Activated CD4-positive, alpha-beta memory T cell treated with anti-CD3 and anti-CD28 coated beads for 36 hours (primary cell): ENCODE measurements at regions not wholly inside any gene's neighbourhood (a gene's known extent, or its start where the extent isn't known, plus 50 kb on each side); places are given as distances from the start of the nearest gene placed in this dataset.
"Not testable (repeated sequence)": the region's sequence is repeated elsewhere in the genome, so short reads cannot be mapped to it uniquely, and the experiment has no call there.

Experiments
- CTCF ChIA-PET: fragments of 350-600 bp; sonication (Branson Sonifier 250); formaldehyde crosslinking; loops from one replicate; lab custom pipeline; 2021; ENCODE audit warnings: antibody characterized with exemption, inconsistent platforms; lab: Charles Lee
- POLR2A ChIA-PET: fragments of 350-600 bp; sonication (Branson Sonifier 250); formaldehyde crosslinking; loops from one replicate; lab custom pipeline; 2021; ENCODE audit warnings: antibody characterized with exemption; lab: Charles Lee
- DNase-seq: peaks from one replicate; pipeline ENCODE4 v3.0.0-alpha.2; 2020
- H3K27ac Mint-ChIP-seq: one replicate; pipeline ENCODE4 v1.8.0; 2021; ENCODE audit warnings: mixed read lengths
- H3K27me3 Mint-ChIP-seq: one replicate; pipeline ENCODE4 v1.8.0; 2021; ENCODE audit warnings: mixed read lengths
- H3K36me3 Mint-ChIP-seq: one replicate; pipeline ENCODE4 v1.8.0; 2021; ENCODE audit warnings: mixed read lengths
- H3K4me1 Mint-ChIP-seq: one replicate; pipeline ENCODE4 v1.8.0; 2021; ENCODE audit warnings: low read depth, mixed read lengths
- H3K4me3 Mint-ChIP-seq: one replicate; pipeline ENCODE4 v1.8.0; 2021; ENCODE audit warnings: mild to moderate bottlenecking, mixed read lengths
- H3K9me3 Mint-ChIP-seq: one replicate; pipeline ENCODE4 v1.8.0; 2021; ENCODE audit warnings: mixed read lengths
- intact Hi-C: fragments of 100-400 bp; cut with micrococcal nuclease; formaldehyde crosslinking; loops from one replicate; pipeline ENCODE4 v1.15.1; 2023

DNA sequence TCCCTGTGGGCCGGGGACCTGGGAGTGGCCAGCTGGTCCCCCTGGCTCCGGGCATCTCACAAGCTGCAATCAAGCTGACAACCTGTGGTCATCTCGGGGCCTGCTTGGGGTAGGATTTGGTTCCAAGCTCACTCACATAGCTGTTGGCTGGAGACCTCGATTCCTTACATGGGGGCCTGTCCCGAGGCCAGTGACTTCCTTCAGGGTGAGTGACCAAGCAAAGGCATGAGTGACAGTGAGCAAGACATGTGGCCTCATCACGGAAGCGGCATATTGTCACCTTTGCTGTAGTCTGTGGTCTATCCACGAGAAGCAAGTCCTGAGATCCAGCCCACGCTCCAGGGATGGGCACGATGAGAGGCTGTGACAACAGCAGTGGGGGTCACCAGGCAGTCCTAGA is 131.4 kb upstream of the ID2 start:
- Mint-ChIP-seq H3K27me3 (no peaks in the 10 kb centered on the region), H3K27ac (no peak overlapping the region), H3K4me1 (peaks cover 33% of the 10 kb centered on the region), H3K9me3 (peaks cover 2% of the 10 kb centered on the region), H3K4me3 (no peak overlapping the region), H3K36me3 (no peaks in the 10 kb centered on the region)
- intact Hi-C loops: no loop called here
- ChIA-PET POLR2A (interaction anchor here (1.2 kb wide), 1 partner anchor 36 kb away, joined by 3 read pairs; no protein-coding TSS in a partner anchor), CTCF (no interaction called here)
- no peak for DNase-seq

DNA sequence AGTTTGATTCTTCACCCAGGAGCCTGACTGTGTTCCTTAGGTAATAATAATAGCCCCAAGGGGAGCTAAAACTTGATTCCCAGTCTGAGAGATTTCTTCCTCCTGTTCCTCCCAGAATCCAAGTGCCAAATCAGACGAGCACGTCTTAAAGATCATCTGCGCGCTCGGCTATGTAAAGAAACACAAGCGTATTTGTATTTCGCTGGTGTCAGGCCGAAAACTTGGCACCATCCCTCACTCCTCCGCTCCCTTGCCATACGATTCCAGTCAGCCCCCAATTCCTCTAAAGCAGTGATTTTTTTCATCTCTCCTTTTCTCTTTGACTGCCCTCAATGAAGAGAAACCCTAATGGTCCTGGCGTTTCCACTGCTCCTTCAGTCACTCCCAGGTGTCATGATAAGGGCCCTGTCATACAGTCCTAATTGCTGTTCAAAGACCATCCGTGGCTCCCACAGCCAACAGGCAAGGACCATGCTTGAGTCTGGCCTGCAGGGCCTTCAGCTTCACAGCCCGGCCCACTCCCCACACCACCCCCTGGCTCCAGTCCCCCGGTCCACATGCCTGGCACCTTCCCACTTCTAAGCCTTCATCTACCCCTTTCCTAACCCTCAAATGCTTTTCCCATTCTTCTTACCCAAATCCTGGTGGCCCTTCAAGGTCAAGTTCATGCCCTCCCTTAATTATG is 130.8 kb upstream of the ID2 start:
- ChIA-PET CTCF (no interaction called here), POLR2A (interaction anchor here (1.2 kb wide), 1 partner anchor 36 kb away, joined by 3 read pairs; no protein-coding TSS in a partner anchor)
- H3K27ac Mint-ChIP-seq: no peak overlapping the region
- H3K36me3 Mint-ChIP-seq: no peaks in the 10 kb centered on the region
- peaks cover 28% of the 10 kb centered on the region for H3K4me1 Mint-ChIP-seq
- no peaks in the 10 kb centered on the region for H3K27me3 Mint-ChIP-seq
- intact Hi-C loops: no loop called here
- no peak for DNase-seq
- peaks cover 2% of the 10 kb centered on the region for H3K9me3 Mint-ChIP-seq
- no peak overlapping the region for H3K4me3 Mint-ChIP-seq

DNA sequence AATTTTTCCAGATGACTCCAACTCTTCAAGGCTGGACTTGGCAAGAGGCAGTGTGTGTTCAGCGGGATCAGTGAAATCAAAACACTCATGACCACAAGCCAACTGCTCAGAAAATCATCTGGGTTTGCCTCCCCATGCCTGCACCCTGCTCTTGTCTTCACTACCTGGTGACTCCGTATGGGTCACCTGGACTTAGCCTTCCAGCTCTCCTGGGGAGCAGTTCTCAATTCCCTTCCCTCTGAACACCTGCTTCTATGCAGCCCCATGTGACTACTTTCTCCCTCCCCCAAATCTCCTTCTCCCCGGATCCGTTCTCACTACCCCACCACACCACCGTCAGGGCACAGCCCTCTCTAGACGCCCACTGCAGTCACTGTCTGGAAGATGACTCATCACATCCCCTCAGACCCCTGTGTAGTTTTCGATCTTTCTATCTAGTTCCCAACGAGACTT is 130.2 kb upstream of the ID2 start:
- no peak overlapping the region for H3K27ac Mint-ChIP-seq
- no peak for DNase-seq
- ChIA-PET POLR2A (no interaction called here), CTCF (no interaction called here)
- peaks cover 23% of the 10 kb centered on the region for H3K4me1 Mint-ChIP-seq
- no peak overlapping the region for H3K4me3 Mint-ChIP-seq
- no peaks in the 10 kb centered on the region for H3K27me3 Mint-ChIP-seq
- no peaks in the 10 kb centered on the region for H3K36me3 Mint-ChIP-seq
- intact Hi-C loops: no loop called here
- peaks cover 2% of the 10 kb centered on the region for H3K9me3 Mint-ChIP-seq

DNA sequence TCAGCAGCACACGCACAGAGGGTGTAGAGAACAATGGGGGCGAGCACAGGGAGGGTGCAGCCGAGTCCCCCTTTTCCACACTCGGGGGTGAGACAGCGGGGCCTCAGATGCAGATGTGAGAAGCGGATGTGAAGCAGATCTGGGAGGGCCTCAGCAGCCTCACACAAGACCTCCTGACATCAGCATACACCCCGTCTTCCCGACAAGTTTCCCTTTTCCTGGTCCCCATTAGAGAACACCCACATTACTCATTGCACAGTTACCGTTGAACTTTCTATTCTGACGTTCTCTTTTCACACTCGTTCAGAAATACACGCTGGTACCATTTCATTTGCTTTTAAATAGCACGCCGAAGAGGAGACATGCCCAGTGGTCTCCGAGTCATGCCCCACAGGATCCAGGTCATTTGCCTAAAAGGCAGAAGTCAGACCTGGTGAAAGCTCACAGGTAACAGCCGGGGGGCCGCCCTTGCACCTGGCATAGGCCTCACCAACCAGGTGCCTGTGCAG is 129.5 kb upstream of the ID2 start:
- no peaks in the 10 kb centered on the region for H3K27me3 Mint-ChIP-seq
- intact Hi-C loops: no loop called here
- DNase-seq: no peak
- ChIA-PET POLR2A (no interaction called here), CTCF (interaction anchor here (0.6 kb wide), 1 partner anchor 19 kb away, joined by 3 read pairs; no protein-coding TSS in a partner anchor)
- H3K4me3 Mint-ChIP-seq: no peak overlapping the region
- H3K9me3 Mint-ChIP-seq: peaks cover 3% of the 10 kb centered on the region
- no peak overlapping the region for H3K27ac Mint-ChIP-seq
- H3K36me3 Mint-ChIP-seq: no peaks in the 10 kb centered on the region
- peaks cover 16% of the 10 kb centered on the region for H3K4me1 Mint-ChIP-seq

DNA sequence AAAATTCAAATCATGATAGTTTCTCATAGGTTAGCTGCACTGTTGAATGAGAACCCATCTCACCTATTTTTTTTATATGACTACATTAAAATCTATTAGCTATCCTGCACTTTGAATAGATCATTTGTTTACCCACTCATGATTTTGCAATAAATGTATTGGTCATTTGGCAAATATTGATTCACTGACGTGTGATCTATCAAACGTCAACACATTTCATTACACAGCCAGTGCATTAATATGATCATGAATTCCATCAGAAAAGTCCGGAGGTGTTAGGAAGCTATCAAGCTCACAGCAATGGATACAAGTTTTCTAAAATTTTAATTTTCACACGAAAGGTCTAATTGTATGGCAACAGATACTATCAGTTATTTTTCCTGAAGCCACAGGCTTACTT is 128.2 kb upstream of the ID2 start:
- no peak for DNase-seq
- intact Hi-C loops: no loop called here
- no peaks in the 10 kb centered on the region for H3K27me3 Mint-ChIP-seq
- peaks cover 12% of the 10 kb centered on the region for H3K4me1 Mint-ChIP-seq
- no peak overlapping the region for H3K4me3 Mint-ChIP-seq
- CTCF ChIA-PET: no interaction called here
- peaks cover 3% of the 10 kb centered on the region for H3K36me3 Mint-ChIP-seq
- POLR2A ChIA-PET: no interaction called here
- no peak overlapping the region for H3K27ac Mint-ChIP-seq
- H3K9me3 Mint-ChIP-seq: peaks cover 14% of the 10 kb centered on the region

DNA sequence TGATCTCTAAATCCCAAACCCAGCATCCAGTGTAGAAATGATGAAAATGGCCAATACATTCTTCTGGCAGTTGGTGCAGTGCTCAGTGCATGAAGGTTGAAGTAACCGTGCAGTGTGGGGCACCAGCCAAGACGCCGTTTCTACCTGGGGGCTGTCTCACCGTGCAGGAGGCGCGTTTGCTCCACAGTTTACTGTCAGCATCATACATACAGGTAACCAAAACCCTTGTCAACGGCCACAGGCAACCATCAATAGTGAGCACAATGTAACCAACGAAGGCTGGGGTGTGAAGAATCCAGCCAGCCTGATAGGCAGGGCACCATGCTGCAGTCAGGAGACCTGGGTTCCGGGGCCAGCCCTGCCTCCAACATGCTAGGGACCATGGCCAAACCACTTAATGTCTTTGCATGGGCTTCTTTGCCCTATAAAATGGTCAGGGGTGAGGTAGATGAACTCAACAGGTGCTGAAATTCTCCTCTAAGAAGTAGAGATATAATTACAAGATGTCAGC is 127.5 kb upstream of the ID2 start:
- DNase-seq: no peak
- intact Hi-C loops: no loop called here
- H3K4me1 Mint-ChIP-seq: peaks cover 12% of the 10 kb centered on the region
- ChIA-PET POLR2A (no interaction called here), CTCF (interaction anchor here (1.2 kb wide), 1 partner anchor 363 kb away, joined by 4 read pairs; no protein-coding TSS in a partner anchor)
- no peak overlapping the region for H3K4me3 Mint-ChIP-seq
- H3K27ac Mint-ChIP-seq: no peak overlapping the region
- H3K36me3 Mint-ChIP-seq: peaks cover 3% of the 10 kb centered on the region
- no peaks in the 10 kb centered on the region for H3K27me3 Mint-ChIP-seq
- H3K9me3 Mint-ChIP-seq: peaks cover 21% of the 10 kb centered on the region

DNA sequence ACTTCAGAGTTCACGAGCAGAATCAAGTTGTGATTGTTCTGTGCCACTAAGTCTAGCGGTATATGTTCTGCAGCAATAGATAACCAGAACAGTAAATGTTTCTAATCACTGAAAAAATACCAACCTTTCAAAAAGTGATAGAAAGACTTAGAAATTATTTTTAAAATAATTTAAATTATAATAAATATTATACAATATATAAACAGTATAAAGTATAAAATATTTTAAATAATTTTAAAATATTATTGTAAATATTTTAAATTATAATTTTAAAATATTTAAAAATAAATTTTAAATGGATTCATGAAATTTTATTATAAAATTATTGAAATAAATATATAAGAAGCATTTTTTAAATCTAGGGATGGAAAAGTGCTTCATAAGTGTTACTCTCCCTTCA is 126.3 kb upstream of the ID2 start:
- Mint-ChIP-seq H3K36me3 (peaks cover 3% of the 10 kb centered on the region), H3K27ac (no peak overlapping the region), H3K4me3 (no peak overlapping the region), H3K27me3 (no peaks in the 10 kb centered on the region), H3K4me1 (peaks cover 12% of the 10 kb centered on the region), H3K9me3 (peaks cover 26% of the 10 kb centered on the region)
- CTCF ChIA-PET: interaction anchor here (1.2 kb wide), 1 partner anchor 364 kb away, joined by 4 read pairs; no protein-coding TSS in a partner anchor
- intact Hi-C loops: no loop called here
- POLR2A ChIA-PET: no interaction called here
- no peak for DNase-seq

DNA sequence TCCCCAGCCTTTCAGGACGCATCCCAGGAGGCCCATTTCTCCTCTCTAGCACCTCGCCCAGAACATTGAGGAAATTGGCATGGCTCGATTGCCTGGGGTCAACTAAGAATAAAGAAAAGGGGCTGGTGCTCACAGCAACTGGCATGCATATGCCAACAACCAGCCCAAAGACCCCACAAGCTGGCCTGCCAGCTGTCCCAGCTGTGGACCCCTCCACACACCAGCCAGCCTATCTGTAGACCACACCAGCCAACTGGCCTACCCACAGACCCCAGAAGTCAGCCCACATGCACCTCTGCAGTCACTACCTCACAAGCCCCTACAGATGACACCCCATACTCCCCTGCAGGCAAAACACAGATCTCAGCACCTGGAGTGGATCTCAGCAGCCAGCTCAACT is 123.8 kb upstream of the ID2 start:
- Mint-ChIP-seq H3K27ac (no peak overlapping the region), H3K4me1 (no peaks in the 10 kb centered on the region), H3K27me3 (no peaks in the 10 kb centered on the region), H3K9me3 (peaks cover 41% of the 10 kb centered on the region), H3K36me3 (peaks cover 3% of the 10 kb centered on the region), H3K4me3 (no peak overlapping the region)
- POLR2A ChIA-PET: no interaction called here
- CTCF ChIA-PET: no interaction called here
- DNase-seq: no peak
- intact Hi-C loops: no loop called here

DNA sequence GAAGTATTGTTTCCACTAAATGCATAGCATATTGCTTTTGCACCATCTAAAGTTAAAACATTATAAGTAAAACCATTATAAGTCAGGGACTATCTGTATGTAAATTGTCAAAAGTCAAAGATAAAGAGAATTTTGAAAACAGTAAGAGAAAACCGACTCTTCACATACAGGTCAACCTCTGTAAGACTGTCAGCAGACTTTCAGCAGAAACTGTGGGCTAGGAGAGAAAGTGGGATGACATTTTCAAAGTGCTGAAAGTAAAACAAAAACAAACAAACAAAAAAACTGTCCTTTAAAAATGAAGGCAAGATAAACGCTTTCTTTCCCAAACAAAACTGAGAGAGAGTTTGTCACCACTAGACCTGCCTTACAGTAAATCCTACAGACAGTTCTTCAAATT is 122.9 kb upstream of the ID2 start:
- CTCF ChIA-PET: no interaction called here
- Mint-ChIP-seq H3K27ac (no peak overlapping the region), H3K36me3 (peaks cover 3% of the 10 kb centered on the region), H3K4me3 (no peak overlapping the region), H3K27me3 (no peaks in the 10 kb centered on the region), H3K4me1 (no peaks in the 10 kb centered on the region), H3K9me3 (peaks cover 41% of the 10 kb centered on the region)
- intact Hi-C loops: no loop called here
- no peak for DNase-seq
- POLR2A ChIA-PET: no interaction called here

DNA sequence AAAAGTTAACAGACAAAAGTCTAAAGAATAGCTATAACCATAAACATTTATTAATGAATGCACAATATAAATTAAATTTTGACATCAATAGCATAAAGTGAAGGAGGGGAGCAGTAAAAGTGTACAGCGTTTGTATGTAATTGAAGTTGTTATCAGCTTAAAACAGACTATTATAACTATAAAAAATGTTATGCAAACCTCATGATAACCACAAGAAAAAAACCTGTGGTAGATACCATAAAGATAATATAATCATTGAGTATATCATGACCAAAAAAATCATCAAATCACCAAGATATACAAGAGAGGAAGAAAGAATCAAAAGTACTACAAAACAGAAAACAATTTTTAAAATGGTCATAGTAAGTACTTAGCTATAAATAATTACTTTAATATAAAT is 122.1 kb upstream of the ID2 start:
- CTCF ChIA-PET: no interaction called here
- POLR2A ChIA-PET: no interaction called here
- Mint-ChIP-seq H3K36me3 (peaks cover 3% of the 10 kb centered on the region), H3K4me1 (no peaks in the 10 kb centered on the region), H3K9me3 (peaks cover 41% of the 10 kb centered on the region), H3K27ac (no peak overlapping the region), H3K27me3 (no peaks in the 10 kb centered on the region), H3K4me3 (no peak overlapping the region)
- intact Hi-C loops: no loop called here
- no peak for DNase-seq

DNA sequence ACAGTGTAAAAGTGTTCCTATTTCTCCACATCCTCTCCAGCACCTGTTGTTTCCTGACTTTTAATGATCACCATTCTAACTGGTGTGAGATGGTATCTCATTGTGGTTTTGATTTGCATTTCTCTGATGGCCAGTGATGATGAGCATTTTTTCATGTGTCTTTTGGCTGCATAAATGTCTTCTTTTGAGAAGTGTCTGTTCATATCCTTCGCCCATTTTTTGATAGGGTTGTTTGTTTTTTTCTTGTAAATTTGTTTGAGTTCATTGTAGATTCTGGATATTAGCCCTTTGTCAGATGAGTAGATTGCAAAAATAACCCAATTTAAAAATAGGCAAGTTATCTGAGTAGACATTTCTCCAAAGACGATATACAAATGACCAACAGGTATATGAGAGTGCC is 120.2 kb upstream of the ID2 start:
- H3K36me3 Mint-ChIP-seq, H3K27ac Mint-ChIP-seq, H3K4me3 Mint-ChIP-seq, intact Hi-C loops, POLR2A ChIA-PET, H3K4me1 Mint-ChIP-seq, CTCF ChIA-PET, H3K27me3 Mint-ChIP-seq, DNase-seq: not testable (repeated sequence)
- H3K9me3 Mint-ChIP-seq: peaks cover 38% of the 10 kb centered on the region

DNA sequence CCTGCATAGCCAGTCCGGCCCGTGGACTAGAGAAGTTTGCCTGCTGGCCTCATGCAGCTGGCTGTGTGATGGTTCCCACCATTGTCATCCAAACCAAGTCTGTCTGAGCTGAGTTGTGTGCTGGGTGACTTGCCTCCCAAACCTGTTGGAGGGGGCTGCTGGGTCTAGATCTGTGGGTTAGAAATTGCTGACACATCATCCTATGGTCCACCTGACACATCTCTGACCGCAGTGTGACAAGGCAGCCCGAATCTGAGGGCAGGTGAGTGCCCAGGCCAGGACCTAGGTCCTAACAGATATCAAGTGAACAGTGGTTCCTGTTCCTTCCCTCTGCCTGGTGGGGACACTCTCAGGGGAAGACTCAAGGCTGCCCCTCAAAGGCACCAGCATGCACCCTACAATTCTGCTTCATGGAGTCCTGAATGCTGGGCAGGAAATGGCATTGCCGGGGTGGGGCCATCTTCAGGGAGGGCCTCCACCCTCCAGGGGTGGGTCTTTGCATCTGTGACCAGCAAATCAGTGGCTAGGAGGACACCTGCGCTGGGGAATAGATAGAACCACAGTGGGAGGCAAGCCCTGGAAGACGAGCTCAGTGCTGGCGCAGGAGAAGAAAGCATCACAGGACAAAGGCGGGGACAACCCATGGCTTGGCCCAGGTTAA is 117.9 kb upstream of the ID2 start:
- no peak overlapping the region for H3K27ac Mint-ChIP-seq
- intact Hi-C loops: no loop called here
- peaks cover 24% of the 10 kb centered on the region for H3K9me3 Mint-ChIP-seq
- ChIA-PET CTCF (no interaction called here), POLR2A (interaction anchor here (1.1 kb wide), 1 partner anchor 20 kb away, joined by 3 read pairs; no protein-coding TSS in a partner anchor)
- H3K36me3 Mint-ChIP-seq: no peaks in the 10 kb centered on the region
- H3K4me1 Mint-ChIP-seq: no peaks in the 10 kb centered on the region
- H3K4me3 Mint-ChIP-seq: no peak overlapping the region
- DNase-seq: no peak
- no peaks in the 10 kb centered on the region for H3K27me3 Mint-ChIP-seq
